H1 (cell line): ENCODE measurements at regions not wholly inside any gene's neighbourhood (a gene's known extent, or its start where the extent isn't known, plus 50 kb on each side); places are given as distances from the start of the nearest gene placed in this dataset.

Experiments
- BRCA1 ChIP-seq: IDR thresholded peaks from 2 replicates; pipeline ENCODE4 v1.6.1; 2012; ENCODE audit warnings: low read depth, low read length, improper control_type of control experiment
- JUN ChIP-seq: IDR thresholded peaks from 2 replicates; pipeline ENCODE4 v1.6.1; 2011; ENCODE audit warnings: low read depth, mild to moderate bottlenecking, improper control_type of control experiment, low read length
- RAD21 ChIP-seq, 2 experiments: IDR thresholded peaks in 1 of 2; conservative IDR thresholded peaks in 1 of 2; 2 replicates each; pipeline ENCODE4 v1.6.1; 2011; ENCODE audit warnings: low read depth in 2 of 2, low read length in 2 of 2, improper control_type of control experiment in 1 of 2, inconsistent platforms in 1 of 2, mild to moderate bottlenecking in 1 of 2, moderate library complexity in 1 of 2
- RXRA ChIP-seq: IDR thresholded peaks from 2 replicates; pipeline ENCODE4 v1.6.1; 2011; ENCODE audit warnings: low read depth, mild to moderate bottlenecking, low read length, moderate library complexity; ENCODE audit not compliant: insufficient read depth
- TAF1 ChIP-seq: IDR thresholded peaks from 2 replicates; pipeline ENCODE4 v1.6.1; 2011; ENCODE audit warnings: mild to moderate bottlenecking, low read depth, low read length
- TF ChIP-seq, protein P1 (sequence below): fragments of 300-600 bp; sonication (generic); IDR thresholded peaks from 2 replicates; pipeline ENCODE4 v1.7.1; 2012; ENCODE audit warnings: low read length, moderate library complexity, mild to moderate bottlenecking, inconsistent platforms; ENCODE audit not compliant: insufficient replicate concordance

DNA sequence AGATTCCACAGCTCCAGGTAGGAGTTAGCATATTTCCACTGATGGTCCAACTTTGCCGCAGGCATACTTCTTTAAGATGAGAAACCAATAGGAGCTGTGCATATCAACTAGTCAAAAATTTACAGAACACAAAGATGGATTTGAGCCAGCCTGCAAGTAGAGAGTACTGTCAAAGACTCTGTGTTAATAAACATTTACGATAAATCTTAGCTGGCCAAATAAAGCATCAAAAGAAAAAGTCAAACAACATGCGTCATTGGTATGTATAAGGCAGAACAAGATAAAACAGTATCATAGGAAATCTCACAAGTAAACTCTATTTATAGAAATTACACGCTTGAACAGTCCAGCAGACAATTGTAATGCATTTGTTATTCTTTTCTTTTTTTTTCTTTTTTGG, 907.4 kb upstream of the AGA start (continued):
- TF ChIP-seq, protein P1, sequence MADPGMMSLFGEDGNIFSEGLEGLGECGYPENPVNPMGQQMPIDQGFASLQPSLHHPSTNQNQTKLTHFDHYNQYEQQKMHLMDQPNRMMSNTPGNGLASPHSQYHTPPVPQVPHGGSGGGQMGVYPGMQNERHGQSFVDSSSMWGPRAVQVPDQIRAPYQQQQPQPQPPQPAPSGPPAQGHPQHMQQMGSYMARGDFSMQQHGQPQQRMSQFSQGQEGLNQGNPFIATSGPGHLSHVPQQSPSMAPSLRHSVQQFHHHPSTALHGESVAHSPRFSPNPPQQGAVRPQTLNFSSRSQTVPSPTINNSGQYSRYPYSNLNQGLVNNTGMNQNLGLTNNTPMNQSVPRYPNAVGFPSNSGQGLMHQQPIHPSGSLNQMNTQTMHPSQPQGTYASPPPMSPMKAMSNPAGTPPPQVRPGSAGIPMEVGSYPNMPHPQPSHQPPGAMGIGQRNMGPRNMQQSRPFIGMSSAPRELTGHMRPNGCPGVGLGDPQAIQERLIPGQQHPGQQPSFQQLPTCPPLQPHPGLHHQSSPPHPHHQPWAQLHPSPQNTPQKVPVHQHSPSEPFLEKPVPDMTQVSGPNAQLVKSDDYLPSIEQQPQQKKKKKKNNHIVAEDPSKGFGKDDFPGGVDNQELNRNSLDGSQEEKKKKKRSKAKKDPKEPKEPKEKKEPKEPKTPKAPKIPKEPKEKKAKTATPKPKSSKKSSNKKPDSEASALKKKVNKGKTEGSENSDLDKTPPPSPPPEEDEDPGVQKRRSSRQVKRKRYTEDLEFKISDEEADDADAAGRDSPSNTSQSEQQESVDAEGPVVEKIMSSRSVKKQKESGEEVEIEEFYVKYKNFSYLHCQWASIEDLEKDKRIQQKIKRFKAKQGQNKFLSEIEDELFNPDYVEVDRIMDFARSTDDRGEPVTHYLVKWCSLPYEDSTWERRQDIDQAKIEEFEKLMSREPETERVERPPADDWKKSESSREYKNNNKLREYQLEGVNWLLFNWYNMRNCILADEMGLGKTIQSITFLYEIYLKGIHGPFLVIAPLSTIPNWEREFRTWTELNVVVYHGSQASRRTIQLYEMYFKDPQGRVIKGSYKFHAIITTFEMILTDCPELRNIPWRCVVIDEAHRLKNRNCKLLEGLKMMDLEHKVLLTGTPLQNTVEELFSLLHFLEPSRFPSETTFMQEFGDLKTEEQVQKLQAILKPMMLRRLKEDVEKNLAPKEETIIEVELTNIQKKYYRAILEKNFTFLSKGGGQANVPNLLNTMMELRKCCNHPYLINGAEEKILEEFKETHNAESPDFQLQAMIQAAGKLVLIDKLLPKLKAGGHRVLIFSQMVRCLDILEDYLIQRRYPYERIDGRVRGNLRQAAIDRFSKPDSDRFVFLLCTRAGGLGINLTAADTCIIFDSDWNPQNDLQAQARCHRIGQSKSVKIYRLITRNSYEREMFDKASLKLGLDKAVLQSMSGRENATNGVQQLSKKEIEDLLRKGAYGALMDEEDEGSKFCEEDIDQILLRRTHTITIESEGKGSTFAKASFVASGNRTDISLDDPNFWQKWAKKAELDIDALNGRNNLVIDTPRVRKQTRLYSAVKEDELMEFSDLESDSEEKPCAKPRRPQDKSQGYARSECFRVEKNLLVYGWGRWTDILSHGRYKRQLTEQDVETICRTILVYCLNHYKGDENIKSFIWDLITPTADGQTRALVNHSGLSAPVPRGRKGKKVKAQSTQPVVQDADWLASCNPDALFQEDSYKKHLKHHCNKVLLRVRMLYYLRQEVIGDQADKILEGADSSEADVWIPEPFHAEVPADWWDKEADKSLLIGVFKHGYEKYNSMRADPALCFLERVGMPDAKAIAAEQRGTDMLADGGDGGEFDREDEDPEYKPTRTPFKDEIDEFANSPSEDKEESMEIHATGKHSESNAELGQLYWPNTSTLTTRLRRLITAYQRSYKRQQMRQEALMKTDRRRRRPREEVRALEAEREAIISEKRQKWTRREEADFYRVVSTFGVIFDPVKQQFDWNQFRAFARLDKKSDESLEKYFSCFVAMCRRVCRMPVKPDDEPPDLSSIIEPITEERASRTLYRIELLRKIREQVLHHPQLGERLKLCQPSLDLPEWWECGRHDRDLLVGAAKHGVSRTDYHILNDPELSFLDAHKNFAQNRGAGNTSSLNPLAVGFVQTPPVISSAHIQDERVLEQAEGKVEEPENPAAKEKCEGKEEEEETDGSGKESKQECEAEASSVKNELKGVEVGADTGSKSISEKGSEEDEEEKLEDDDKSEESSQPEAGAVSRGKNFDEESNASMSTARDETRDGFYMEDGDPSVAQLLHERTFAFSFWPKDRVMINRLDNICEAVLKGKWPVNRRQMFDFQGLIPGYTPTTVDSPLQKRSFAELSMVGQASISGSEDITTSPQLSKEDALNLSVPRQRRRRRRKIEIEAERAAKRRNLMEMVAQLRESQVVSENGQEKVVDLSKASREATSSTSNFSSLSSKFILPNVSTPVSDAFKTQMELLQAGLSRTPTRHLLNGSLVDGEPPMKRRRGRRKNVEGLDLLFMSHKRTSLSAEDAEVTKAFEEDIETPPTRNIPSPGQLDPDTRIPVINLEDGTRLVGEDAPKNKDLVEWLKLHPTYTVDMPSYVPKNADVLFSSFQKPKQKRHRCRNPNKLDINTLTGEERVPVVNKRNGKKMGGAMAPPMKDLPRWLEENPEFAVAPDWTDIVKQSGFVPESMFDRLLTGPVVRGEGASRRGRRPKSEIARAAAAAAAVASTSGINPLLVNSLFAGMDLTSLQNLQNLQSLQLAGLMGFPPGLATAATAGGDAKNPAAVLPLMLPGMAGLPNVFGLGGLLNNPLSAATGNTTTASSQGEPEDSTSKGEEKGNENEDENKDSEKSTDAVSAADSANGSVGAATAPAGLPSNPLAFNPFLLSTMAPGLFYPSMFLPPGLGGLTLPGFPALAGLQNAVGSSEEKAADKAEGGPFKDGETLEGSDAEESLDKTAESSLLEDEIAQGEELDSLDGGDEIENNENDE, result no peak
- TF ChIP-seq BRCA1 (no peak), JUN (no peak), RAD21 (IDR thresholded peaks at IDR 0.05 in 1 of 2, conservative IDR thresholded peaks at IDR 0.05 in 1 of 2; ENCODE audit: low read depth in 2 of 2, low read length in 2 of 2) (no peak), RXRA (no peak), TAF1 (no peak)
